Activated T-cell treated with anti-CD3 and anti-CD28 coated beads for 1 hour (primary cell): ENCODE measurements at regions not wholly inside any gene's neighbourhood (a gene's known extent, or its start where the extent isn't known, plus 50 kb on each side); places are given as distances from the start of the nearest gene placed in this dataset.

ENCODE experiments used
- DNase-seq: peaks from one replicate; pipeline ENCODE4 v3.0.0-alpha.2; 2020; ENCODE audit warnings: low read depth

DNA sequence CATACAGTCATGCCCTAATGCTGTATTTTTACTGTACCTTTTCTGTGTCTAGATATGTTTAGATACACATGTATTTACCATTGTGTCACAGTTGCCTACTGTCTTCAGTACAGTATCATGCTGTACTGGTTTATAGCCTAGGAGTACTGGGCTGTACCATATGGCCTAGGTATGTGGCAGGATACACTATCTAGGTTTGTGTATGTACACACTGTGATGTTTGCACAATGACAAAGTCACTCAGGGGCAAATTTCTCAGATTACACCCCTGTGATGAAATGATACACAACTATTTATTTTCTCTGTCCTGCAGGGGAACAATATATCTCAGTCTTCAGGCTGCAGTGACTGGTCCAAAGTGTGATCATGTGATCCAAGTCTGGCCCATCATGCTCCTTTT lies 1076.1 kb downstream of the VRK1 start:
- DNase-seq, result no peak

DNA sequence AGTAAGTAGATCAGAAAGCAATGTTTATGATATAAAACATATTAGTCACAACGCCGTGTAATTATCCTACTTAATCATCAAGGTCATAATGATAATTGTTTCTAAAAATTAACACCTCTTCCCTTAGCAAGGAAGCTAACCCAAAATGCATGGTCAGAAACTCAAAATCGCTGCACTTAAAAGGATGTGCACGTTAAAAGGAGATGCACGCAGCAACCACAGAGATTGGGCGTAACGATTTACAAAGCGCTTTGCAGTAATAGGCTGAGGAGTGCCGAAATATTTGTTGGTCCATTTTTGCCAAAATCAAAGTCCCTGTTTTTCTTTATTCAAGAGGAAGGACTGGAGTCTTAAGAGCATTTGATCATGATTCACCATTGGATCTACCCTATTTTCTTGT lies 1077.2 kb downstream of the VRK1 start:
- DNase-seq, result no peak

DNA sequence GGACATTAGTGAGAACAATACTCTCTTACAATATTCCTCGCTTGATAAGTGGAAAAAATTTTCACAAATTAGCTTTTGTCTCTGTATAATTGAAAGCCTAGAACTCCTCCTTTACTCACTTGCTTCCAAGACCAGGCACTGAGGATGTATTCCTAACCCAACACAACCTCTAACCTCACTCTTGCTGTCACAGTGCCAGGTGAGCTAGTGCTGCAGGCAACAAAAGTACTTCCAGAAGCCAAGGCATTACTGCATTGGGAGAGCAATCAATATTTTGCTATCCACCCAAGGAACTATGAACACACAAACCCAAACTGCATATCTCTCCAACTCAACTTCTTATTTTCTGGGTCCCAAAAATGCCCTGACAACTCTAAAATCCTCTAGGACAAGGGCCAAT lies 1081.0 kb downstream of the VRK1 start:
- no peak for DNase-seq

DNA sequence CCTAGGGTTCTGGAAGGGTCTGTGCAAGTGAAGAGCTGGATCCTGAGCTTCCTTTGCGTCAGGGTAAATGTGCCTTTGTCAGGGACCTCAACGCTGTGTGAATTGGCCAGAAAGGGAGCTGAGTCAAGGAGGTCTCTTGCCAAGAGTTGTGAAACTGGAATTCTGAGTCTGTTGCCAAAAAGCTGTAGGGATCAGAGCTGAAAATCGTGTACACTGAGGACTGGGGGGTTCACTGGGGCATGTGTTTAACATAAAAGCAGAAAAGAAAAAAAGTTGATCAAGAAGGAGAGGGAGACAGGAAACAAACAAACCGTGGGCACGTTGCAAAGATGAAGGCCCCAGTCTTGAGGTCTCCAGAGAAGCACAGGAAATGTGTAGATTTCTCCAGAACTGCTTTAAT lies 1081.5 kb downstream of the VRK1 start:
- DNase-seq, result peak; percentile 5

DNA sequence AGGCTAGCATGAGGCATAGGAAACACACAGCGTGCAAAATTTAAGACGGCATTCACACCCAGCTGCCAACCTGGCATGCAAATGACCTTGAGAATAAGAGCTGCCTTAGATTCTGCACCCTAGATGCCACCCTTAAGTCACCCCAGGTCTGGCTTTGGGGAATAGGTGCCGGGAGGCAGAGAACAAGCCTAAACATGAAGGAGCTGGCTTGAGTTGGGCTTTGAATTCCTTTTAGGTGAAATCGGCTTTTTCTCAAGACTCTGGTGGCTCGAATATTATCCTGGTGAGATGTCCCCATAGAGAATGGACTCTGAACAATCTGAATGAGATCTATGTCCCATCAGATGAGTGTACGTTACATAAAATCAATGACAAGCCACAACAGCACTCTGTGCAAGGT lies 1090.5 kb downstream of the VRK1 start:
- no peak for DNase-seq

DNA sequence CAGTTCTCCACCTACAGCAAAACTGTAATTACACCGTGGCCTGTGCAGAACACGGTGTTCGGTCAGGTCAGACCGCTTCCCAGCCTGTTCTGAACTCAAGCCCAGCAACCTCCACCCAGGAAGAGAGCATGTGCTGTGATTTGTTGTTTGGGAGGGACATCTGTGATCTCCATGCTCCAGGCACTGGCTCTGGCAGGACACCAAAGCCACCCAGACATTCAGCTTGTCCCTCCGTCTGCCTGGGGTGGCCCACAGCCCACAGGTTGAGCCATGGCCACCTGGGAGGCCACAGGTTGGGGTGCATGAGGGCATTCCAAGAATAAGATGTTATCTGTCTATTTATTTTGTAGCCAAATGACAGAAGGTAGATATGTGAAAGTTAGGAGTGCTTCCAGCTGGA lies 1091.1 kb downstream of the VRK1 start:
- DNase-seq, result no peak

DNA sequence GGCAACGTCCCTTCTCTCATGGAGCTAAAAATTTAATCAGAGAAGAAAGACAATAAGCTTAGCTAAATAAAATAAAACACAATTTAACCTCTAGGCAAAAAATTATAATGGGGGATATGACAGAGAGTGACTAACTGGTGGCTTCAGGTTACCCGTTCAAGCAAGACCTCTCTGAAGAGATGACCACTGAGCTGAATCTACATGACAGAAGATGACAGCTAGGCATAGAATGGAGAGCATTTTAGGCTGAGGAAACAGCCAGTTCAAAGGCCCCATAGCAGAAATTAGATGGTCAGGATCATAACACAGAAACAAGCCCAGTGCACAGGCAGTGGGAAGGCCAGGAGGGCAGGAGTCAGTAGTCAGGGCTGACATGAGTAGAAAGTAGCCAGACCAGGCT lies 1094.3 kb downstream of the VRK1 start:
- DNase-seq, result no peak

DNA sequence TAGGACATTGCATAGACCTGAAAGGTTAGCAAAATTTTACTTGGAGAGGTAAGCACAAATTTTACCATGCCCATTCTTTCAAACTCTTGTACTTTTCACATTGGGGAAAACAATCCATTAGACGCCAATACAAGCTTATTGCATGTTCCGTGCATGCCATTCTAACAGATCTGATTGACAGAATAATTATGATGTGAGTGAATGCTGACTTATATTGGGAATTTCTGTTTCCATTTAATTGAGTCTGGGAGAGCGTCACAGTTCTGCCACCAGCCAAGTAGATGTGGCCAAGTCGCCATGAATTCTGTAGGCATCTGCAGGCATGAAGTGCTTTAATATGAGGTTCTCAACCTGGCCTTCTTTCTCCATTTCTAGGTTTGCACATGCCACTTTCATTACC lies 1097.4 kb downstream of the VRK1 start:
- no peak for DNase-seq

DNA sequence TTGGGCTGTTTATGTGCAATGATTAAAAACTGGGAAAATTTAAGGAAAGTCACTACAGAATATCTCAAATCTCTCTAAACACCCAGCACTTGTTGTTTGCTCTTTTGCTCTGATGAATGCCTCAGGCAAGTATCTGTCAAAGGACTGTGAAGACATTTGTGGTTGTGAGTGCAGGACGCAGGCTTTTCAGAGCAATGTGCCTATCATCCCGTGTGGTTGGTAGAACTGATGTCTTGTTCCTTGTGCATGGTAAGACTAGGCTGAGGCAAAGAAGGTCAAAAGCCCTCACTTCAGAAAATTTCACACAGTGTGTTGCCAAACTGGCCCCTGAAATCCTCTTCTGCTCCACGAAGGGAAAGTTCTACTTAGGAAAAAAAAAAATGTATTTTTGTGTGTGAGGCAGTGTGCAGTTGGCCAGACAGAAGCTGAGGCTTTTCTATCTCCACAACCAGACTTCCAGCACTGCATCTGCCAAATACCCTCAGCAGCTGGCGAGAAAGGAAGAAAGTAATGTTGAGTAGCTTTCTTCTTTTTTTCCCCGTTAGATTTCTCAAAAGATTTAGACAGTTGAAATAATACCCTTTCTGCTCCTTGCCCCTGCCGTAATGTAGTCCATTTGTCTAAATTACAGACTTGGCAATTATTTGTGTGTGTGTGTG lies 1103.1 kb downstream of the VRK1 start:
- DNase-seq, result no peak

DNA sequence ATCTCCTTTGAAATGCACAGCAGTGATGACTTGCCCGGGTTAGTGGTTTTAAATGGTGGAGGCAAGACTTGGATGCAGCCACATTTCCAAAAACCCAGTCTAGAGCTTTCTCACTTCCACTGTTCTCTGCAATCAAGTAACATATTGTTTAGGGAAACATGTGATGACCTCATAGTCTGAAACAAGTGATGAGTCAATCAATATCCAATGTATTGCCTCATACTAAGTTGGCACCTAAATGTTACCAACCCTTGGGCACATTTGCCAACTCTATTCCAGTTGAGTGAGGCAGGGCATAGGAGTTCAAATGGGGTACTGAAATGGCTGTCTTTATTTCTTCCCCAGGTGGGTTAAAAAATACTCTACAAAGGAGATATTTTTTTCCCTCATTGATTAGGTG lies 1105.4 kb downstream of the VRK1 start:
- no peak for DNase-seq

DNA sequence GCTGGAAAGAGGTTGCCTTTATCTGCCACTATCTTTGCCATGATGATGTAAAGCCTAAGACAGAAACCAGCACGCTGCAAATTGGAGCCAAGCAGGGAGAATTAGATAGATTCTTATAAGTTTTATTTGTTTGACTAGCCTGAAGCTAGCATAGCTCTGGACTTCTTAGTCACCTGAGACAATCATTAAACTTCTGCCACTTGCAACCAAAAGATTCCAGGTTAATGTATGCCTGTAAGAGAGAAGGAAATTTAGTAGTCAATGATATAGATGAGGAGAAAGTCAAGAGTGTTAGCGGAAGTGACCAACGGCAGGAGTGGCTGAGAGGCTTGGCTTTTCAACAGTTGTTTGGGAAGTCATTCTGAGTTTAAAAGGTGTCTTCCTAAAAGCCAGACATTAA lies 1106.6 kb downstream of the VRK1 start:
- no peak for DNase-seq

DNA sequence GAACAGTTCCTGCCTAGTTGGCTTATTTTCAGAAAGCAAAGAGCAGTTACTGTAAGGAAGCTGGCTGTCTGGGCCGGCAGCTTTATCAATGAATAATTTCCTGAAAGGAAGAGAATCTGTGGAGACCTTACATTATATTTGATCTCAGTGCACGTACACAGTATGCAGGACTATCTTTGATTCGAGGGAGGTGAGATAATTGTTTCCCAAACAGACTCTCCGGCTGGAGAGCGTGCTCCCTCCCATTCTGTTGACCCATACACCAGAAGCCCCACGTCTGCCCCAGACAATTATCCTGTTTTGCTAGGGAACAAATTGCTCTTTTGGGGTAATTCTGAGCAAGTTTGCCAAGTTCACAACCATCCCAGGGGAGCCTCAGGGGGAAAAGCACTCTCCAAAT lies 1115.0 kb downstream of the VRK1 start:
- no peak for DNase-seq

DNA sequence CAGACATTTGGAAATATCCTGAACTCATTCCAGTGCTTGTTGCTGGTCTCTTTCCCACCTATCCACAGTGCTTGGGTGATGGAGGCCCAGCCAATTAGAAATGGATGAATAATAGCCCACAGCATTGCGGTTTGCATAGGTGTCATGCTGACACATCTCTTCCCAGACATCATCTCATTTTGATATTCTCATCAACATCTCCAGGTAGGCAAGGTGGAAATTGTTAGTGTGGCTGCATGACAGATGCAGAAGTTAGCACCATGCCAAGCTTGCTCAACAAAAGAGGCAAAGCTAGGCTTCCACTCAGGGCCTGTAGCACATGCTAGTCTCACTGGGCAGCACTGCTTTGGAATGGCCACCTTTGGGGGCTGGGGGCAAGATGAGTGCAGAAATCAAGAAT lies 1118.9 kb downstream of the VRK1 start:
- DNase-seq, result no peak

DNA sequence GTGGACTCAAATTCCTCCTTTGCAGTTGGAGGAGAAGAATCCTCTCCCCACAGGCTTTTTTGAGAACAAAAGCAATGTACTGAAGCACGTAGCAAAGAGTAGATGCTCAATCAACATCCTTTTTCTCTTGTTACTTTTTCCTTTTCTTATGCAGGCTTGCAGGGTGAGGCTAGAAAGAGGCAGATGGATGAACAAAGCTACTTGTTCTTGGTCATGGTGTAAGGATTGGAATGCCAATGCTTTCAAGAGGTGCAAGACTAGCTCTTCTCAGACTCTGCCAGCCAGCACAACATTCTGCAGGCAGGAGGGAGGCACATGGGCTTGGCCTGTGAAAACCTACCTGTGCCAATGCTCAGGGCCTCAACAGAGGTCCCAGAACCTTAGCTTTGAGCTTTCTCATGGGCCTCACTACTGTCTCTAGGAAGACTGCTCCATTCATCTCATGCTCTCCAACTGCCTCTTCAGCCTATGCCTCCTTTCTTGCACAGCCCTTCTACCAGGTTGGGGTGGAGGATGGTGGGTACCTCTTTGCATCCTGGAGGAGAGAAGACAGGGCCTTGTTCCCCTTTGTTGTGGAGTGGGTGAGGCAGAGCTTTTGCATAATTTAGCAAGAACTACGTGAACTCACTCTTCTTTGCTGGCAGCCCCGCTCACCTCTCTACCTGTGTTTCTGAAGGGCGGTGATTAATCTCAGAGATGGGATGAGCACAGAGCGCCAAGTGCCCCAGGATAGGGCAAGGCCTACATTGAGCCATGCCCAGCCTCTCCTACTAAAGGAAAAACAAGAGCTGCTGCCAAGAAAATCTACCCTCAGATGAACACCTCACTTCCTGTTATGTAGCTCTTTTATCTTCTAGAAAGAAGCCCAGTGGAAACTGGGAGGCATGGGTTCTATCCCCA lies 1119.7 kb downstream of the VRK1 start:
- no peak for DNase-seq

DNA sequence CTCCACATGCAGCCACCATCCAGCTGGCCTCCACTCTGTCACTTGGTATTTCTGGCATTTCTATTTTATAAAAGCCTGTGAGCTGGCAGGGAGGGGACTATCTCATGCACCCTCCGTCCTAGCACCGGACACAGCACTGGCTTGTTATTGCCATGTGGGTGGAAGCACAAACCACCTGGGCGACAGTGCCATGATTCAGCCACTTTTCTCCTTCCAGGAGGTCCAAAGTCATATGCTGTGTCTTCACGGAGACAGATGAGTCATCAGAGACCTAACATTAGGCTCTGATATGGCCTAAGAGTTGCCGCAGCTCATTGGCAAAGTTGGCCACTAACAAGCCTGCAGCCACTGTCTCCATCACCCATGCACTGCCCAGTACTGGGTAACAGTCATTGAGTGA lies 1123.0 kb downstream of the VRK1 start:
- DNase-seq, result no peak

DNA sequence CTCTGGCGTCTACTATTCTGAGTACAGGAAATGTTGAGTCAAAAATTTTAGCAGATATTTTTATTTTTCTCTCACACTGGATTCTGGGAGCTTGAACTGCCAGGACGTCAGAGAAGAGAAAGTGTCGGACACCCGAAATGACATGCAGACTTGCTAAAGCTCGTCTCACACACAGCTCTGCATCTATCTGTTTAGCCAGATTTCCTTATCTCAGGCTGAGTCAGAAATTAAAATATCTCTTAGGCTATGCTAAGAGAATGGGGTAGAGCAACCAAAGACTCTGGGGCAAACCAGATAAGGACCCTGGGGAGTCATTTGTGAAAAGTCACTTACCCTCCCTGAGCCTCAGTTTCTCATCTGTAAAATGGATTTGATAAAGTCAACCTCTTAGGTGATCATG lies 1124.1 kb downstream of the VRK1 start:
- no peak for DNase-seq

DNA sequence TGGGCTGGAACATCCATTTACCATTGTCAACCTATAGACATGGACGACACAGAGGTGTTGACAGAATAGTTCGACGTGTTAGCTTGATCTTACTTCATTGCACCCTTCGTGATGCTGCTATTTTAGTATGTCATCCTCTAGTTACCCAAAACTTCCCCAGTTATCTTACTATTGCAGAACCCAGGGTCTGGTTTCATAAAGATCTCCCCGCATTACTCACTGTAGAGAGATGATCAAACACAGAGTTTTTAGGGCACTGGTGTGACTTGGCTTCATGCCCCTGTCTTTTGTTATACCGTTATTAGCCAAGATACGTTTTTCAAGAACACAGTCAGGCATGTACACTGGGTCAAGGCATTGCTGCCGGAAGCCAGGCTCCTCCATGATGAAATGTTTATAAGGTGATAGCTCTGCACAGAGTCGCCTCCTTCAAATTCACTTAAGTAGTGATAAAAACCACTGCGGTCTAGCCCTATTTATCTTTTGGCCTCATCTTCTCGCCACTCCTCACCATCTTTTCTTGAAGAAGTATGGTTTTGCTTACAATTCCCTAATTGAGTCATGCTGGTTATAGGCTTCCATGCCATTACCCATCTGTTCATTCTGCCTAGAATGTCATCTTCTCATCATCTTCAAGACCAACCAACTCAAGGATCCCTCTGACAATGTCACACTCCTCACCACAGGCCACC lies 1127.9 kb downstream of the VRK1 start:
- DNase-seq, result no peak

DNA sequence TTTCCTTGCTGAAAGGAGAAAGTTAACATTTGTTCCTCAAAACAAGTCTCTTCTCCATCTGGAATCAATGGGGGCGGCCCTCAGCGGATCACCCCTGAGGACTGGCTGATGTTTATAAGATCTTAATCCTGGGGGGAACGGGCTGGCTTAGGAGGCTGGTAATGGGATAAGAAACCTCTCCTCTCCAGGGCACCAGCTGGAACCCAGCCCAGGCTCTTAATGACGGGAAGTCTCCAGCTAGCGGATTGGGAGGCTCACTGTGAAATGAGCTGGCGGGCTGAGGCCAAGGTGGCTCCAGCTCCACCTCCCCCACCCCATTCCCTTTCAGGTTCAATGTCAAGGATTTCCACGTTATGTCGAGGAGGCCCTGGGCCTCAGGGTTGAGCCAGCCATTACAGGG lies 1133.0 kb downstream of the VRK1 start:
- DNase-seq, result no peak

DNA sequence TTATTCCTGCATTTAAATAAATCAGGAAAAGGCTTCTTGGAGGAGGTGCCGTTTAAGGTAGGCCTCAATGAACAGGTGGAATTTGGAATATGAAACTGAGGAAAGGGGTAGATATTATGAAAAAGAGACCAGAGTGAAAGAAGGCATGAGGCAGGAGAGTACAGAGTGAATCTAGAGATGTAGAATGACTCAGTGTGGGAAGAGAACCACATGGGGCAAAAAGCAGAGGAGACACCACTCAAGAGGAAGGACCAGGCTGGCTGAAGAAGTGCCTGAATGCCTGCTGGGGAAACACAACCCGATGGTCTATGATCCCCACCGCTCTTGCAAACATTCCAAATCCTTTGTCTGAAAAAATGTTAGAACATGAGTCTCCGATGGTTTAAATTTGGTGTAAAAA lies 1134.1 kb downstream of the VRK1 start:
- DNase-seq, result no peak

DNA sequence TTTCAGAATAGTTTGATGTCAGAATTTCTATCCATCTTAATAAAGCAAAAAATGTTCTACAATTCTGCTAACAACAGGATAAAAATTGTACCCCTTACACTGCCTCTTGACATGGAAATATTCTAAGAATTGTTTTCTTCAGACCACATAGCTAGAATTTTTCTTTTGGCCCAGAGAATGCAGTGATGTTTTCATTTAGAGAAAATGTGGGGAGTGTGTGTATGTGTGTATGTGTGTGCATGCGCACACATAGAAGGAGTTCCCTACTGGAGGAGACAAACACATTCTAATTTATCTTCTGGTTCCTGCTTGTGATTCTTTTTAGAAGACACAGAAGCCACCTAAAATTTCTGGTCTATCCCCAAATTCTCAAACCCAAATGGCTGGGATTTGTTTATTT lies 1145.7 kb downstream of the VRK1 start:
- no peak for DNase-seq

DNA sequence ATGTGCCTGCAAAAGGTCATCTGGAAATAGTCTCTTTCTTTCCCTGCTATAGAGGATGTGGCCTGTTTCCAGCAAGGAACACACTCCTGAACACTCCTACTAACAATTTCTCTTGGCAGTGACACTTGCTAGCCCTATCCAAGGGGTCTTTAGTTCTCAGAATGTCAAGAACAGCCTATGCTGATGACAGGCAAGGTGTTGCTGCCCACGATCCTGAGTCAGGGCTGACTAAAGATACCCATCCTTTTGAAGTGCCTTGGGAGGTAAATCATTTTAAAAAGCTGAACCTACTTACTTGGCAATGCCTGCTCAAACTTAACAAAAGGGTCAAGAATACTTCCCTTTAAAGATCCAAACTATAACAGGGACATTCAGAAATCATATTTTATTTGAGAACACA lies 1146.4 kb downstream of the VRK1 start:
- no peak for DNase-seq

DNA sequence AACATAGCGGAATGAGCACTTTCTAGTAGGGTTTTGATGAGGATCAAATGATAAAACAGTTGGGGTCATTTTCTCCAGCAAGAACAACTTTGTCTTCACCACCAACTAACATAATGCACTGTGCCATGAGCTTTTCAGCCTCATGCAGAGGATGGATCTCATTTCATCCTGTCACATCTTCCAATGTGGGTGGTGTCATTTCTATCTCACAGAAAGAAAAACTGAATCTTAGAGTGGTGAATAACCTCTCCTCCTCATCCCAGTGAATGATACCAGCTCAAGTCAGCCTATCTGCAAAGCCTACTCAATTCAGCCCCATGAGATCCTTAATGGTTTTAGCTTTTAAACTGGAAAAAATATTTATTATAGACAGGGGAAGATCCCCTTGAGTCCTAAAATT lies 1147.2 kb downstream of the VRK1 start:
- DNase-seq, result no peak

DNA sequence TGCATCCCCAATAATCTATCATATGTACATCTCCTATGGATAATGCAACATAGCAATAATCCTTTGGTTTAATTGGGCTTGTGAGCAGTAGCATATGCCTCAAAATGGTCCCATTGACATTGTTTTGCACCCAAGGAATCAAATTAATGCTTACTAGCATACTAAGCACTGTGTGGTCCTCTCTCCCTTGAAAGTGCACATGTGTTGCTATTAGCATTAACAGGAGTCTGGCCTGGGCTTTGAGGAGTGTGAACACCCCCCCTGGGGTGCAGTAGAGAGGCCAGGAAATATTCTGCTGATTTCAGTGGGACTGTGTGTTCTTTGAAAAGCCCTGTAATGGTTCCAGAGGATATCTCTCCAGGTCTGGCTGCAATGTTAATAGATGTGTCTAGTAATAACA lies 1148.4 kb downstream of the VRK1 start:
- no peak for DNase-seq
